ENCODE measurements at regions not wholly inside any gene's neighbourhood (a gene's known extent, or its start where the extent isn't known, plus 50 kb on each side); places are given as distances from the start of the nearest gene placed in this dataset.

DNA sequence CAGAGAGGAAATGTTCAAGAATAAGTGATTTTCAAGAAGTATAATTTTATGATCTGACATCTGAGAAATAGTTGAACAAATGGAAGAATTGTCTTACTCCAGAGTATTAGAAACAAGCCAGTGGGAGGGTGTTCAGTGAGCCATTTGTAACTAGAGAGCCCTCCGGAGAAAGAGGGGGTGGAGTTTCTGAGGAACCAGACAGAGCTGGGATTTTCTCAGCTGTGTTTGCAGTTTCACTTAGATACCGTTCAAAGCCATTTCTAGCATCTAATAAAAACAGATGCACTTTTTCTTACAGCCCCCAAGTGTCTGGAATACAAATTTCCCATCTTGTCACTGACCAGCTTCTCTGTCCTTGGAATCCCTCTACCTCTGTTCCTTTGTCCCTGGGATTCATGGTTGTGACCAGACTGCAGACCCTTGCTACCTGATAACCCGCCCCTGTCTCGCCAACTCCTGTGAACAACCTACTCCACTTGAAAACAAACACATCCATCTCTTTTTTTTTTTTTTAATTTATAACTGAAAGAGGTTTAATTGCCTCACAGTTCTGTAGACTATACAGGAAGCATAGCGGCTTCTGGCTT, 132.8 kb upstream of the KLF3 start:
- TF ChIP-seq, protein P1, sequence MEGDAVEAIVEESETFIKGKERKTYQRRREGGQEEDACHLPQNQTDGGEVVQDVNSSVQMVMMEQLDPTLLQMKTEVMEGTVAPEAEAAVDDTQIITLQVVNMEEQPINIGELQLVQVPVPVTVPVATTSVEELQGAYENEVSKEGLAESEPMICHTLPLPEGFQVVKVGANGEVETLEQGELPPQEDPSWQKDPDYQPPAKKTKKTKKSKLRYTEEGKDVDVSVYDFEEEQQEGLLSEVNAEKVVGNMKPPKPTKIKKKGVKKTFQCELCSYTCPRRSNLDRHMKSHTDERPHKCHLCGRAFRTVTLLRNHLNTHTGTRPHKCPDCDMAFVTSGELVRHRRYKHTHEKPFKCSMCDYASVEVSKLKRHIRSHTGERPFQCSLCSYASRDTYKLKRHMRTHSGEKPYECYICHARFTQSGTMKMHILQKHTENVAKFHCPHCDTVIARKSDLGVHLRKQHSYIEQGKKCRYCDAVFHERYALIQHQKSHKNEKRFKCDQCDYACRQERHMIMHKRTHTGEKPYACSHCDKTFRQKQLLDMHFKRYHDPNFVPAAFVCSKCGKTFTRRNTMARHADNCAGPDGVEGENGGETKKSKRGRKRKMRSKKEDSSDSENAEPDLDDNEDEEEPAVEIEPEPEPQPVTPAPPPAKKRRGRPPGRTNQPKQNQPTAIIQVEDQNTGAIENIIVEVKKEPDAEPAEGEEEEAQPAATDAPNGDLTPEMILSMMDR (IDR thresholded peaks at IDR 0.05): no peak
- TF ChIP-seq EP300 (IDR thresholded peaks at IDR 0.05; ENCODE audit: low read depth) (no peak), POLR2AphosphoS5 (IDR thresholded peaks at IDR 0.05) (no peak), POLR2A (IDR thresholded peaks at IDR 0.05) (no peak)
